Peyer's patch (tissue), 4 donors: ENCODE measurements at regions not wholly inside any gene's neighbourhood (a gene's known extent, or its start where the extent isn't known, plus 50 kb on each side); places are given as distances from the start of the nearest gene placed in this dataset.

Experiments used
- DNase-seq, 3 donors: peaks; one replicate each; pipeline ENCODE4 v3.0.0-alpha.2; 2017 to 2019
- H3K27ac ChIP-seq, 4 donors: fragments of 200-600 bp; sonication (generic); one replicate each; pipeline ENCODE4 v1.5.1; 2016 to 2019
- H3K27me3 ChIP-seq, 2 donors: fragments of 200-600 bp; sonication (generic); one replicate each; pipeline ENCODE4 v1.5.1; 2019
- H3K36me3 ChIP-seq, 3 donors: fragments of 200-600 bp; sonication (generic); one replicate each; pipeline ENCODE4 v1.5.1; 2016 to 2019
- H3K4me1 ChIP-seq, 4 donors: fragments of 200-600 bp; sonication (generic); one replicate each; pipeline ENCODE4 v1.5.1; 2016 to 2019
- H3K4me3 ChIP-seq, 4 donors: fragments of 200-600 bp; sonication (generic); 1 replicate in 3 of 4; 2 replicates in 1 of 4; pipeline ENCODE4 v1.5.1; 2016 to 2019; ENCODE audit warnings: mild to moderate bottlenecking in 1 of 4
- H3K9me3 ChIP-seq, 4 donors: fragments of 200-600 bp; sonication (generic); one replicate each; pipeline ENCODE4 v1.5.1; 2016 to 2019; ENCODE audit warnings: mild to moderate bottlenecking in 1 of 4
- POLR2A ChIP-seq, 2 donors: fragments of 450-650 bp; IDR thresholded peaks; one replicate each; pipeline ENCODE4 v1.5.1; 2017; ENCODE audit warnings: antibody characterized with exemption in 2 of 2, mild to moderate bottlenecking in 2 of 2, moderate library complexity in 2 of 2
- TF ChIP-seq, protein P1 (sequence below), 6 experiments: fragments of 450-650 bp in 4 of 6; fragments of 200-600 bp in 2 of 6; sonication (generic) in 1 of 6; IDR thresholded peaks; one replicate each; pipeline ENCODE4 v1.5.1; 2017 to 2019; ENCODE audit warnings: antibody characterized with exemption in 6 of 6, mild to moderate bottlenecking in 3 of 6, moderate library complexity in 1 of 6

GRCh38 chr4:181601103-181601502 lies 642.1 kb upstream of the TENM3 start:
- no peak for DNase-seq
- Histone ChIP-seq H3K27me3 (no peaks in the 10 kb centered on the region), H3K4me1 (no peaks in the 10 kb centered on the region), H3K36me3 (no peaks in the 10 kb centered on the region), H3K27ac (no peak overlapping the region), H3K9me3 (no peaks in the 10 kb centered on the region), H3K4me3 (no peak overlapping the region)
- TF ChIP-seq, protein P1, sequence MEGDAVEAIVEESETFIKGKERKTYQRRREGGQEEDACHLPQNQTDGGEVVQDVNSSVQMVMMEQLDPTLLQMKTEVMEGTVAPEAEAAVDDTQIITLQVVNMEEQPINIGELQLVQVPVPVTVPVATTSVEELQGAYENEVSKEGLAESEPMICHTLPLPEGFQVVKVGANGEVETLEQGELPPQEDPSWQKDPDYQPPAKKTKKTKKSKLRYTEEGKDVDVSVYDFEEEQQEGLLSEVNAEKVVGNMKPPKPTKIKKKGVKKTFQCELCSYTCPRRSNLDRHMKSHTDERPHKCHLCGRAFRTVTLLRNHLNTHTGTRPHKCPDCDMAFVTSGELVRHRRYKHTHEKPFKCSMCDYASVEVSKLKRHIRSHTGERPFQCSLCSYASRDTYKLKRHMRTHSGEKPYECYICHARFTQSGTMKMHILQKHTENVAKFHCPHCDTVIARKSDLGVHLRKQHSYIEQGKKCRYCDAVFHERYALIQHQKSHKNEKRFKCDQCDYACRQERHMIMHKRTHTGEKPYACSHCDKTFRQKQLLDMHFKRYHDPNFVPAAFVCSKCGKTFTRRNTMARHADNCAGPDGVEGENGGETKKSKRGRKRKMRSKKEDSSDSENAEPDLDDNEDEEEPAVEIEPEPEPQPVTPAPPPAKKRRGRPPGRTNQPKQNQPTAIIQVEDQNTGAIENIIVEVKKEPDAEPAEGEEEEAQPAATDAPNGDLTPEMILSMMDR (IDR thresholded peaks at IDR 0.05): no peak
- no peak for TF ChIP-seq POLR2A (IDR thresholded peaks at IDR 0.05)

DNA sequence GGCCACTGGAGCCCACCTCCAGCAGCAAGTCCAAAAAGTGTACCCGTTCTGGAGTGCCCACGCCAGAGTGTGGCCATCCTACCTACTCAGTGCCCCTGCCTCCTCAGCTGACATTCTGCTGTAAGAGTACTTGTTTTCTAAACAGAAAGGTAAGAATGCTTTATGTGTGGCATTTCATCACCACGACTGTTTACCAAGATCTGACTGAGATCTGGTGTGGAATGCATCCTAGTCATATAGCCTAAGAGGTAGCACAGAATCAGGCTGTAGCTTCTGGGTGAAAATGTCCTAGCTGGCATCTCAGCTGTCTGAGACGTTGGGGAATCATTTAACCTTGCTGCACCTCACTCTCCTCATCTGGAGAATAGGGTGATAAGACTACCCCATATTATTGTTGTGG lies 638.7 kb upstream of the TENM3 start:
- Histone ChIP-seq H3K4me3 (no peak overlapping the region), H3K27ac (no peak overlapping the region), H3K27me3 (no peaks in the 10 kb centered on the region), H3K36me3 (no peaks in the 10 kb centered on the region), H3K4me1 (no peaks in the 10 kb centered on the region), H3K9me3 (no peaks in the 10 kb centered on the region)
- TF ChIP-seq POLR2A (IDR thresholded peaks at IDR 0.05): no peak
- TF ChIP-seq, protein P1 (IDR thresholded peaks at IDR 0.05): no peak
- no peak for DNase-seq

- H3K27me3 ChIP-seq: no peaks in the 10 kb centered on the region
- no peaks in the 10 kb centered on the region for H3K9me3 ChIP-seq
- H3K4me1 ChIP-seq: no peaks in the 10 kb centered on the region
- no peak for DNase-seq
- H3K36me3 ChIP-seq: no peaks in the 10 kb centered on the region
- TF ChIP-seq POLR2A (IDR thresholded peaks at IDR 0.05): no peak
- TF ChIP-seq, protein P1 (IDR thresholded peaks at IDR 0.05): no peak
- no peak overlapping the region for H3K4me3 ChIP-seq
- no peak overlapping the region for H3K27ac ChIP-seq
Observed at GRCh38 chr4:181606300-181606699, 636.9 kb upstream of the TENM3 start.

- no peak overlapping the region for H3K4me3 ChIP-seq
- no peak for TF ChIP-seq POLR2A (IDR thresholded peaks at IDR 0.05)
- TF ChIP-seq, protein P1 (IDR thresholded peaks at IDR 0.05): no peak
- DNase-seq: no peak
Observed at GRCh38 chr4:181608181-181608580, 635.0 kb upstream of the TENM3 start.

GRCh38 chr4:181611033-181611711 lies 632.0 kb upstream of the TENM3 start:
- TF ChIP-seq POLR2A (IDR thresholded peaks at IDR 0.05): no peak
- TF ChIP-seq, protein P1 (IDR thresholded peaks at IDR 0.05): no peak
- Histone ChIP-seq H3K4me1 (no peaks in the 10 kb centered on the region), H3K4me3 (no peak overlapping the region), H3K27me3 (no peaks in the 10 kb centered on the region), H3K27ac (no peak overlapping the region), H3K36me3 (no peaks in the 10 kb centered on the region), H3K9me3 (no peaks in the 10 kb centered on the region)
- DNase-seq: no peak

More at GRCh38 chr4:181608181-181608580, 635.0 kb upstream of the TENM3 start:
- no peaks in the 10 kb centered on the region for H3K9me3 ChIP-seq
- no peak overlapping the region for H3K27ac ChIP-seq
- H3K4me1 ChIP-seq: no peaks in the 10 kb centered on the region
- no peaks in the 10 kb centered on the region for H3K36me3 ChIP-seq
- H3K27me3 ChIP-seq: no peaks in the 10 kb centered on the region
